ENCODE measurements at regions not wholly inside any gene's neighbourhood (a gene's known extent, or its start where the extent isn't known, plus 50 kb on each side); places are given as distances from the start of the nearest gene placed in this dataset.

DNA sequence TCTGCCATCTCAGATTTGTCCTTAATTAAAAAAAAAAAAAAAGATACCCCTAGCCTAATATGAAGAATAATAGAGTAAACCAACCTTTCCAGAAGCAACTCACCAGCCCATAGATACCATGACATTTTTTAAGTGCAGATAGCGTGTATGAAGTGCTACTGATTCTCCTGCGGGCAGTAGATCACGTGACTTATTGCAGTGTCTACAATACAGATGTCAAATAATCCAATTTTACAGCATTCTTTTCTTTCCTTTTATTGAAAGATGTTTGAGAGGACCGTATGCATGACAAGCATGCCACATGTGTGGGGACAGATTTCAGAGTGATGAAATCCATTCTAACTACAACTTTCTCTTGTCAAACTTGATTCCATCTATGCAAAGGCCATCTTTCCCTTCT, 232.9 kb upstream of the SP4 start:
- TF ChIP-seq EZH2 (IDR thresholded peaks at IDR 0.05; ENCODE audit: borderline replicate concordance): no peak
- TF ChIP-seq, protein P1, sequence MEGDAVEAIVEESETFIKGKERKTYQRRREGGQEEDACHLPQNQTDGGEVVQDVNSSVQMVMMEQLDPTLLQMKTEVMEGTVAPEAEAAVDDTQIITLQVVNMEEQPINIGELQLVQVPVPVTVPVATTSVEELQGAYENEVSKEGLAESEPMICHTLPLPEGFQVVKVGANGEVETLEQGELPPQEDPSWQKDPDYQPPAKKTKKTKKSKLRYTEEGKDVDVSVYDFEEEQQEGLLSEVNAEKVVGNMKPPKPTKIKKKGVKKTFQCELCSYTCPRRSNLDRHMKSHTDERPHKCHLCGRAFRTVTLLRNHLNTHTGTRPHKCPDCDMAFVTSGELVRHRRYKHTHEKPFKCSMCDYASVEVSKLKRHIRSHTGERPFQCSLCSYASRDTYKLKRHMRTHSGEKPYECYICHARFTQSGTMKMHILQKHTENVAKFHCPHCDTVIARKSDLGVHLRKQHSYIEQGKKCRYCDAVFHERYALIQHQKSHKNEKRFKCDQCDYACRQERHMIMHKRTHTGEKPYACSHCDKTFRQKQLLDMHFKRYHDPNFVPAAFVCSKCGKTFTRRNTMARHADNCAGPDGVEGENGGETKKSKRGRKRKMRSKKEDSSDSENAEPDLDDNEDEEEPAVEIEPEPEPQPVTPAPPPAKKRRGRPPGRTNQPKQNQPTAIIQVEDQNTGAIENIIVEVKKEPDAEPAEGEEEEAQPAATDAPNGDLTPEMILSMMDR (IDR thresholded peaks at IDR 0.05; ENCODE audit: poor library complexity): no peak
